IMR-90 (cell line): ENCODE measurements at regions not wholly inside any gene's neighbourhood (a gene's known extent, or its start where the extent isn't known, plus 50 kb on each side); places are given as distances from the start of the nearest gene placed in this dataset.

ENCODE experiments used
- ATAC-seq: fragments of 200-7000 bp; cut with Tn5 transposase; 2 replicates; pipeline ENCODE4 v1.9.1; 2020; ENCODE audit warnings: low read depth, mild to moderate bottlenecking, moderate library complexity
- BruUV-seq: library from RNA; stranded (reverse); fragments of 400-500 nt; replicated peaks from 2 replicates; lab custom pipeline; 2021; lab: Mats Ljungman, UMichigan
- CTCF ChIA-PET: fragments of 300-600 bp; formaldehyde crosslinking; extraction: SDS; loops from one replicate; lab custom pipeline; 2021; ENCODE audit warnings: antibody characterized with exemption; lab: Yijun Ruan, JAX
- POLR2A ChIA-PET: fragments of 300-600 bp; sonication (Branson Sonifier 250); formaldehyde crosslinking; loops from one replicate; lab custom pipeline; 2022; ENCODE audit warnings: antibody characterized with exemption; ENCODE audit not compliant: unreplicated experiment; lab: Charles Lee
- DNase-seq: peaks from one replicate; pipeline ENCODE4 v3.0.0; 2013
- H2AFZ ChIP-seq: replicated peaks from 2 replicates; pipeline ENCODE3; 2013; ENCODE audit warnings: low read length, mild to moderate bottlenecking; ENCODE audit not compliant: poor library complexity
- H2AK5ac ChIP-seq: 2 replicates; pipeline ENCODE4 v1.6.1; 2013; ENCODE audit warnings: low read depth, low read length, inconsistent platforms
- H2AK9ac ChIP-seq: replicated peaks from 2 replicates; pipeline ENCODE3; 2013; ENCODE audit warnings: mild to moderate bottlenecking, low read depth, low read length, moderate library complexity; ENCODE audit not compliant: poor library complexity
- H2BK120ac ChIP-seq: 2 replicates; pipeline ENCODE4 v1.6.1; 2013; ENCODE audit warnings: low read depth, low read length, inconsistent platforms
- H2BK15ac ChIP-seq: 3 replicates; pipeline ENCODE4 v1.6.1; 2013; ENCODE audit warnings: low read depth, low read length, inconsistent platforms
- H2BK20ac ChIP-seq: 2 replicates; pipeline ENCODE4 v1.6.1; 2013; ENCODE audit warnings: low read depth, mild to moderate bottlenecking, inconsistent platforms, low read length, moderate library complexity
- H2BK5ac ChIP-seq: 2 replicates; pipeline ENCODE4 v1.6.1; 2013; ENCODE audit warnings: mild to moderate bottlenecking, low read depth, low read length, inconsistent platforms; ENCODE audit not compliant: poor library complexity, severe bottlenecking
- H3K14ac ChIP-seq: replicated peaks from 2 replicates; pipeline ENCODE4 v1.6.1; 2013; ENCODE audit warnings: low read depth, low read length, inconsistent platforms
- H3K18ac ChIP-seq: 2 replicates; pipeline ENCODE4 v1.6.1; 2013; ENCODE audit warnings: low read depth, low read length, control low read depth
- H3K23ac ChIP-seq: 2 replicates; pipeline ENCODE4 v1.6.1; 2013; ENCODE audit warnings: low read depth, low read length, inconsistent platforms
- H3K27ac ChIP-seq: 2 replicates; pipeline ENCODE4 v1.5.1; 2013; ENCODE audit warnings: mild to moderate bottlenecking, control low read depth, low read length; ENCODE audit not compliant: insufficient read depth
- H3K27me3 ChIP-seq: 2 replicates; pipeline ENCODE4 v1.6.1; 2013; ENCODE audit warnings: low read length; ENCODE audit not compliant: control insufficient read depth, insufficient read depth
- H3K36me3 ChIP-seq: 2 replicates; pipeline ENCODE4 v1.6.1; 2013; ENCODE audit warnings: low read length, mixed read lengths; ENCODE audit not compliant: control insufficient read depth, insufficient read depth
- H3K4ac ChIP-seq: 2 replicates; pipeline ENCODE4 v1.6.1; 2013; ENCODE audit warnings: low read depth, low read length, inconsistent platforms
- H3K4me1 ChIP-seq: 2 replicates; pipeline ENCODE4 v1.6.1; 2013; ENCODE audit warnings: low read length, mixed read lengths; ENCODE audit not compliant: control insufficient read depth, insufficient read depth
- H3K4me2 ChIP-seq: 2 replicates; pipeline ENCODE4 v1.6.1; 2013; ENCODE audit warnings: low read depth, mild to moderate bottlenecking, control low read depth, low read length, moderate library complexity
- H3K4me3 ChIP-seq: 2 replicates; pipeline ENCODE4 v1.5.1; 2013; ENCODE audit warnings: low read depth, mild to moderate bottlenecking, control low read depth, low read length, moderate library complexity; ENCODE audit not compliant: insufficient read depth
- H3K56ac ChIP-seq: 2 replicates; pipeline ENCODE4 v1.6.1; 2013; ENCODE audit warnings: low read length, inconsistent platforms; ENCODE audit not compliant: insufficient read depth; ENCODE audit errors: extremely low read depth
- H3K79me1 ChIP-seq, 2 experiments: 2 replicates each; pipeline ENCODE4 v1.6.1; 2013; ENCODE audit warnings: low read length in 2 of 2, inconsistent platforms in 1 of 2, low read depth in 1 of 2
- H3K9ac ChIP-seq: 2 replicates; pipeline ENCODE4 v1.6.1; 2013; ENCODE audit warnings: low read depth, low read length, control low read depth
- H3K9me1 ChIP-seq: 2 replicates; pipeline ENCODE4 v1.6.1; 2013; ENCODE audit warnings: low read length, inconsistent platforms; ENCODE audit not compliant: insufficient read depth
- H3K9me3 ChIP-seq: 2 replicates; pipeline ENCODE4 v1.6.1; 2013; ENCODE audit warnings: low read length; ENCODE audit not compliant: control insufficient read depth, insufficient read depth
- H4K20me1 ChIP-seq: 2 replicates; pipeline ENCODE4 v1.6.1; 2013; ENCODE audit warnings: low read length, inconsistent platforms; ENCODE audit not compliant: insufficient read depth
- H4K5ac ChIP-seq: 2 replicates; pipeline ENCODE4 v1.6.1; 2013; ENCODE audit warnings: mild to moderate bottlenecking, low read depth, low read length, control low read depth
- H4K8ac ChIP-seq, 2 experiments: 2 replicates each; pipeline ENCODE4 v1.6.1; 2013; ENCODE audit warnings: low read depth in 2 of 2, low read length in 2 of 2, control low read depth in 1 of 2, inconsistent platforms in 1 of 2
- H4K91ac ChIP-seq: 2 replicates; pipeline ENCODE4 v1.6.1; 2013; ENCODE audit warnings: low read depth, low read length, inconsistent platforms; ENCODE audit not compliant: insufficient read depth
- BHLHE40 ChIP-seq: fragments of 150-350 bp; IDR thresholded peaks from 2 replicates; pipeline ENCODE4 v1.6.1; 2016; ENCODE audit warnings: mild to moderate bottlenecking, low read depth, low read length
- CHD1 ChIP-seq: IDR thresholded peaks from 2 replicates; pipeline ENCODE4 v1.6.1; 2012; ENCODE audit warnings: low read depth, low read length, improper control_type of control experiment
- CTCF ChIP-seq: conservative IDR thresholded peaks from 2 replicates; pipeline ENCODE4 v1.5.1; 2012; ENCODE audit warnings: mild to moderate bottlenecking, low read depth, low read length, improper control_type of control experiment
- ELK1 ChIP-seq: fragments of 150-350 bp; IDR thresholded peaks from 2 replicates; pipeline ENCODE4 v1.6.1; 2016; ENCODE audit warnings: low read depth, mild to moderate bottlenecking, low read length, moderate library complexity, borderline replicate concordance
- FOS ChIP-seq: fragments of 150-350 bp; IDR thresholded peaks from 2 replicates; pipeline ENCODE4 v1.6.1; 2016; ENCODE audit warnings: low read depth, low read length
- MAFK ChIP-seq: IDR thresholded peaks from 2 replicates; pipeline ENCODE4 v1.6.1; 2012; ENCODE audit warnings: low read depth, low read length, improper control_type of control experiment
- MAZ ChIP-seq: IDR thresholded peaks from 2 replicates; pipeline ENCODE4 v1.6.1; 2012; ENCODE audit warnings: low read depth, mild to moderate bottlenecking, low read length, improper control_type of control experiment, moderate library complexity, borderline replicate concordance
- MXI1 ChIP-seq: IDR thresholded peaks from 2 replicates; pipeline ENCODE4 v1.6.1; 2012; ENCODE audit warnings: low read depth, mild to moderate bottlenecking, low read length, moderate library complexity, borderline replicate concordance
- NFE2L2 ChIP-seq: fragments of 150-350 bp; IDR thresholded peaks from 2 replicates; pipeline ENCODE4 v1.6.1; 2016; ENCODE audit warnings: low read depth, mild to moderate bottlenecking, low read length
- POLR2A ChIP-seq: IDR thresholded peaks from 2 replicates; pipeline ENCODE4 v1.6.1; 2012; ENCODE audit warnings: mild to moderate bottlenecking, low read depth, low read length
- RAD21 ChIP-seq: IDR thresholded peaks from 2 replicates; pipeline ENCODE4 v1.6.1; 2012; ENCODE audit warnings: low read length, improper control_type of control experiment
- RCOR1 ChIP-seq: IDR thresholded peaks from 2 replicates; pipeline ENCODE4 v1.6.1; 2012; ENCODE audit warnings: mild to moderate bottlenecking, low read length, improper control_type of control experiment; ENCODE audit not compliant: insufficient replicate concordance
- RFX5 ChIP-seq: IDR thresholded peaks from 2 replicates; pipeline ENCODE4 v1.8.0; 2012; ENCODE audit warnings: low read depth, mild to moderate bottlenecking, low read length, moderate library complexity
- SMC3 ChIP-seq: fragments of 150-350 bp; IDR thresholded peaks from 2 replicates; pipeline ENCODE4 v1.6.1; 2016; ENCODE audit warnings: low read depth, mild to moderate bottlenecking, antibody characterized with exemption, low read length, moderate library complexity
- USF2 ChIP-seq: fragments of 150-350 bp; IDR thresholded peaks from 2 replicates; pipeline ENCODE4 v1.6.1; 2017; ENCODE audit warnings: mild to moderate bottlenecking, antibody characterized with exemption, low read length, low read depth
- WGBS, 2 experiments: methylation state at CpG; one replicate each; pipeline versions ENCODE4 v1.1.5 to v1.1.7; 2013; ENCODE audit warnings: missing lambda C conversion rate in 2 of 2; ENCODE audit not compliant: insufficient read length in 1 of 2; ENCODE audit errors: extremely low coverage in 2 of 2; 5-methylcytosine and 5-hydroxymethylcytosine counted together
- dilution Hi-C: fragments of 300-500 bp; cut with HindIII; formaldehyde crosslinking; loops from one replicate; pipeline ENCODE4 v1.14.3; 2018; ENCODE audit warnings: low sequenced_read_pairs; ENCODE audit not compliant: unreplicated experiment
- in situ Hi-C: fragments of 300-500 bp; cut with MboI; formaldehyde crosslinking; loops from 3 replicates; pipeline ENCODE4 v1.14.3; 2019; ENCODE audit warnings: low sequenced_read_pairs, inconsistent platforms, mixed read lengths
- intact Hi-C: fragments of 100-400 bp; cut with micrococcal nuclease; formaldehyde crosslinking; loops from 2 replicates; pipeline ENCODE4 v1.10.0; 2022

- Histone ChIP-seq H4K8ac (no peak overlapping the region), H4K91ac (no peak overlapping the region), H2AFZ (no peak overlapping the region), H2BK120ac (no peak overlapping the region), H3K56ac (no peak overlapping the region), H2BK5ac (no peak overlapping the region), H4K5ac (no peak overlapping the region), H3K18ac (no peak overlapping the region), H4K20me1 (no peaks in the 10 kb centered on the region), H2BK15ac (no peak overlapping the region), H3K9me3 (no peaks in the 10 kb centered on the region; the same call in 1 of the 2 replicates), H3K27ac (no peak overlapping the region), H3K4me1 (no peaks in the 10 kb centered on the region), H3K4me3 (no peak overlapping the region), H3K27me3 (no peaks in the 10 kb centered on the region; the same call in none of the 2 replicates), H2AK5ac (no peak overlapping the region), H3K4me2 (no peak overlapping the region), H3K36me3 (no peaks in the 10 kb centered on the region), H2AK9ac (no peak overlapping the region), H3K9me1 (no peaks in the 10 kb centered on the region), H3K79me1 (no peaks in the 10 kb centered on the region), H3K4ac (no peak overlapping the region), H3K23ac (no peak overlapping the region), H2BK20ac (no peak overlapping the region), H3K9ac (no peak overlapping the region), H3K14ac (no peak overlapping the region)
- no TSS peak for BruUV-seq
- WGBS, 2 experiments: 60% methylated on average over 1 of the region's 7 CpGs; no CpG with 5 or more reads in 1 of the 2 experiments
- in situ Hi-C loops: no loop called here
- ATAC-seq (no peak), DNase-seq (no peak)
- ChIA-PET POLR2A (no interaction called here), CTCF (no interaction called here)
- dilution Hi-C loops: no loop called here
- intact Hi-C loops: no loop called here
- no peak for TF ChIP-seq RFX5
- no peak for TF ChIP-seq USF2
- no peak for TF ChIP-seq RCOR1
- TF ChIP-seq MXI1: no peak
- no peak for TF ChIP-seq CHD1
- TF ChIP-seq CTCF: no peak
- TF ChIP-seq NFE2L2: no peak
- TF ChIP-seq MAFK: no peak
- no peak for TF ChIP-seq RAD21
- TF ChIP-seq POLR2A: no peak
- no peak for TF ChIP-seq FOS
- TF ChIP-seq BHLHE40: no peak
- TF ChIP-seq SMC3: no peak
- no peak for TF ChIP-seq ELK1
- no peak for TF ChIP-seq MAZ
Observed at GRCh38 chrX:40199704-40200103, 101.9 kb upstream of the BCOR start.
